Erythroblast (primary cell): ENCODE measurements at regions not wholly inside any gene's neighbourhood (a gene's known extent, or its start where the extent isn't known, plus 50 kb on each side); places are given as distances from the start of the nearest gene placed in this dataset.

ENCODE experiments used
- GATA1 ChIP-seq: IDR thresholded peaks from 2 replicates; pipeline ENCODE4 v1.6.1; 2011; ENCODE audit warnings: low read depth, mild to moderate bottlenecking, control low read depth, low read length, moderate library complexity
- POLR2A ChIP-seq: IDR thresholded peaks from 2 replicates; pipeline ENCODE4 v1.6.1; 2011; ENCODE audit warnings: mild to moderate bottlenecking, low read length

DNA sequence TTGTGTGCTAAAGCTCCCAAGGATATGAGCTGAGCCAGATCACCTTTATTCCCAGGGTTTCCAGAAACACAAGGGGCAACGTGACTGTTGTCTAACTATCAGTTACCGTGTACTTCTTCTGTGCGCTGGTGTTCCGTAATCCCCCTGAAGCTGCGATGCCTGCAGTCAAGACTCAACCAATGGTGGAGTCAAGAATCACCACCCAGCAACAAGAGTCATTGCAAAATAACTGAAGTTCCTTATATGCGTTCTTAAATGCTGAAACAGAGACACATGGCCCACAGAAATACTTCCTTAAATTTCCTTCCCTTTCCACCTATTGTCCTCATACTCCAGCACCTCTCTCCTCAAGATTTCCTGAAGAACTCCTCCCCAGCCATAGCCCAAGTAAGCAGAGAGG, 200.2 kb downstream of the KATNAL1 start:
- no peak for TF ChIP-seq POLR2A
- TF ChIP-seq GATA1, result no peak
